ENCODE measurements at regions not wholly inside any gene's neighbourhood (a gene's known extent, or its start where the extent isn't known, plus 50 kb on each side); places are given as distances from the start of the nearest gene placed in this dataset.

DNA sequence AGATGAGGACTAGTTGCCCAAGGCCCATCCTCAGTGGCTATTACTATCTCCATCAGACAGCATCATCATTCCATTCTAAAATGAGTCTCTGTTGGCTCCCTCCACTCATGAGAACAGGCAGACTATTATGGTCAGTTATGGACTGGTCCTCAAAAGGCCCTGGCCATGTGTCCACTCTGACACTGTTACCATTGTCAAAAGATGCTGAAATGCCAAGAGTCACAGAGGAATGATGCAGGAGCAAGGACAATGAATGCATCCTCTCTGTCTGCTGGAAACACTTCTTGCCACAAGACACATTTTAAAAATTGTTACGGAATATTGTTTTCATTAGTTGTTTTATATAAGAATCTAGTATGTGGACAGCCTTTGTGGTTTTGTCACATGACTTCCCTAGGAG, 53.3 kb upstream of the STT3B start:
- no peak for DNase-seq

DNA sequence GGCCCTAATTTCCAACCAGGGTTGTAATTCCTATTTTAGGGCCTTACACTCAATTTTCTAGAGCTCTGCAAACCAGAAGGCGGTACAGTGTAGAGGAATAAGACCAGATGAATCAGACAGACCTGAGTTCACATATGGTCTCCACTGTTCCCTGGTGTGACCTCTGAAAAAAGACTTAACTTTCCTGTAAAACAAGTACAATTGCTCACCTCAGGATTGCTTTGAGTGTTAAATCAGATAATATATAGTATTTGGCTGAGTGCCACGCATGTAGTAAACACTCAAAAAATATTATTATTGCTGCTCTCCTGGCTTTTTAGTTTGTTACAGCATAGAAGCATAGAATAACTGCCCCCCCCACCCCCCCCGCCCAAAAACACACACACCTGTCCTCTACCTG, 51.0 kb upstream of the STT3B start:
- no peak for DNase-seq

DNA sequence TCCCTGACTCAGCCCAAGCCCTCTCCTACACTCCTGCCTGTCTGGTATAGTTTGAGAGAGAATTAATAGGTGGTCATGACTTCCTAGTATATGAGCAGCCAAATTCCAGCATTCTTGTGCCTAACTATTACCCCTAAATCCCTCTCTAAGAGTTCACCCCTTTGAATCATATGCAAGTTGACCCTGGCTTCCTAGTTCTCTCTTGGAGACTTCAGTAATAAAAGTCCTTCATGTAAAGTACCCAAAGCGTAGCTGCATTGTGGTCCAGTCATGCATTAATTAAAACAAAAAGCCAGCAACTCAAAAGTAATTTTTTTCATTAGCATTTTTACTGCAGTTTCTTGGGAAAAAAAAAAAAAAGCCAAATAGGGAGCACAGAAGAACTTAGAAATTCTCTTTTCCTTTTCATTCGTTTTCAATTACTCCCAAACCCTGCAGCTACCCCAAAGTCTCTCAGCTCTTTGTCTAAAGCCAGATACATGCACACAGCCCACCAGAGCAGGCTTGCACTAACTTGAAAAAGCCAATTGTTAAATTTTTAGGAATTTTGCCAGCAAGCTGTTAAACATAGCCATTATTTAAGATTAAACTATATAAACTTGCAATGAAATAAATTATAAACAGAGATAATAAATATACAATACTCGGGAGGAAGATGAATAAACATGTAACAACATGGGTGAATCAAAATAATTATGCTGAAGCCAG, 50.1 kb upstream of the STT3B start:
- DNase-seq, result no peak
